Skeletal muscle satellite cell (primary cell): ENCODE measurements at regions not wholly inside any gene's neighbourhood (a gene's known extent, or its start where the extent isn't known, plus 50 kb on each side); places are given as distances from the start of the nearest gene placed in this dataset.

Experiments
- H3K27me3 ChIP-seq: 2 replicates; pipeline ENCODE4 v1.7.0; 2013; ENCODE audit warnings: low read length; ENCODE audit not compliant: control insufficient read depth, insufficient read depth
- H3K36me3 ChIP-seq: 2 replicates; pipeline ENCODE4 v1.7.0; 2013; ENCODE audit warnings: mild to moderate bottlenecking, control low read depth, low read length; ENCODE audit not compliant: insufficient read depth
- H3K4me1 ChIP-seq: 2 replicates; pipeline ENCODE4 v1.7.0; 2013; ENCODE audit warnings: low read length; ENCODE audit not compliant: control insufficient read depth, insufficient read depth
- H3K4me2 ChIP-seq: 2 replicates; pipeline ENCODE4 v1.7.0; 2013; ENCODE audit warnings: mild to moderate bottlenecking, low read length
- H3K4me3 ChIP-seq: 2 replicates; pipeline ENCODE4 v1.7.0; 2013; ENCODE audit warnings: low read length
- H3K9ac ChIP-seq: 2 replicates; pipeline ENCODE4 v1.7.0; 2013; ENCODE audit warnings: mild to moderate bottlenecking, low read depth, low read length, moderate library complexity
- H3K9me3 ChIP-seq: replicated peaks from 2 replicates; pipeline ENCODE4 v1.7.0; 2013; ENCODE audit warnings: mild to moderate bottlenecking, control low read depth, low read length

DNA sequence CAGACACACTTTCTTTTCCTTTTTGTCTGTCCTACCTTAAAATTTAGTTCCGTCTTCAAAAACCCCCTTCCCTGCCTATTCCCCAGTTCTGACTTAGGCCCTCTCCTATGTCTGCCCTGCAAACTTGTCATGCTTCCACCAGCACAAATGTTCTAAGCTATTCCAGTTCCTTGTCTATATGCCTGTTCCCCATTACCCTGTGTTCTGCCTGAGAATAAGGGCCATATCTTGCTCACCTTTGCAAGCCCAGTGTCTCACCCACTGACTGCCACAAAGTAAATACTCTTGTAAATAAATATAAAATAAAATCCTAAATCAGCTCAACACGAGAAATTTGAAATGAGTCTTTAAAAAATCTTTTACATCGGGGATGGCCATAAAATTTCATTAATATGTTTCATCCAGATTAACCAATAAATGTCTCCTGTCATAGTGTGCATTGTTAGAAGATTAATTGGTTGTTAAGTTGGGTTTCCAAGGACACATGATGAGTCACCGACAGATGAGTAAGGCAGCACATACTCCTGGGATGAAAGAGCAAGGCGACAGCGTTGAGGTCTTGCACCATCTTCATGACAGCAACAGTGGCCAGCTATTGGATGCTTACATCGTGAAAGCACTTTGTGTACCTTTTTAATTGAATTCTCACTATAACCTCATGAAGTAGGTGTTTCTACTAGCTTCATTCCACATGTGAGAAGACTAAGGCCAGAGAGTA lies 92.6 kb upstream of the NGF start:
- H3K9ac ChIP-seq: peak overlapping the region; percentile 22
- H3K9me3 ChIP-seq: no peaks in the 10 kb centered on the region
- peaks cover 50% of the 10 kb centered on the region for H3K4me1 ChIP-seq
- no peak overlapping the region for H3K4me3 ChIP-seq
- no peaks in the 10 kb centered on the region for H3K27me3 ChIP-seq
- H3K36me3 ChIP-seq: no peaks in the 10 kb centered on the region
- peak overlapping the region; percentile 6 for H3K4me2 ChIP-seq

DNA sequence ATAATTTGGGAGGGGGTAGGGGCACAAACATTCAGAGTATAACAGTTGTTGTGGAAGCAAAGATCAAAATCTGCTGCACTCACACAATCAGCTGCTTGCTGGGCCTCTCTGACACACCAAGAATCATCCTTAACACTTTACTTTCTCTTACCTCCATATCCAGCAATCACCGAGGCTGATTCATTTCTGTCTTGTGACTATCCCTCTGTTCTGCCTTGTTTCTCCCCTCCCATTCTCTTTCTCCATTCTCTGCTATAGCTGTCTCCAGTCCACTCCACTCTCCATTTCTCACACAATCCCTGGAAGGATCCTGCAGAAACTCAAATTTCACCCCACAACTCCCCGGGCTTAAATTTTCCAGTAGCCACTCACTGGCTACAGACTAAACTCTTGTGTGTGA lies 91.8 kb upstream of the NGF start:
- Histone ChIP-seq H3K9me3 (no peaks in the 10 kb centered on the region), H3K4me1 (peaks cover 50% of the 10 kb centered on the region), H3K36me3 (no peaks in the 10 kb centered on the region), H3K27me3 (no peaks in the 10 kb centered on the region), H3K9ac (peak overlapping the region; percentile 22), H3K4me3 (no peak overlapping the region), H3K4me2 (no peak overlapping the region)

DNA sequence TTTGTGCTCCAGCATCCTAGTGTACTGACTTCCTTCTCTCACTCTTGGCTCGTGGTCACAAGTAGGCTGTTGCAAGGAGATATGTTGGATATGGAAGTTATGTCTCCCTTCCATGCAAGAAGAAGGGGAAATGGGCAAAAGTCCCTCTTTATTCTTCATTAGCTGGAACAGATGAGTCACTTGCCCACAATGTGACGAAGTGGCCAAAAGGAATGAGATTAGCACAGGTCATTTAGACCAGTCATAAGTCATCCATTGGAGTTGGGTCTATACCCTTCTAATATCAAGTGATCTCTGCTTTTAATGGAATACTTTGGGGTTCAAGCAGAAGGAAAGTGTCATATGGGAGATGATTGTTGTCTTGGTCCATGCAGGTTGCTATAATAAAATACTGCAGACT lies 91.2 kb upstream of the NGF start:
- Histone ChIP-seq H3K9me3 (no peaks in the 10 kb centered on the region), H3K36me3 (no peaks in the 10 kb centered on the region), H3K4me2 (no peak overlapping the region), H3K4me3 (no peak overlapping the region), H3K27me3 (no peaks in the 10 kb centered on the region), H3K4me1 (peaks cover 50% of the 10 kb centered on the region), H3K9ac (no peak overlapping the region)

DNA sequence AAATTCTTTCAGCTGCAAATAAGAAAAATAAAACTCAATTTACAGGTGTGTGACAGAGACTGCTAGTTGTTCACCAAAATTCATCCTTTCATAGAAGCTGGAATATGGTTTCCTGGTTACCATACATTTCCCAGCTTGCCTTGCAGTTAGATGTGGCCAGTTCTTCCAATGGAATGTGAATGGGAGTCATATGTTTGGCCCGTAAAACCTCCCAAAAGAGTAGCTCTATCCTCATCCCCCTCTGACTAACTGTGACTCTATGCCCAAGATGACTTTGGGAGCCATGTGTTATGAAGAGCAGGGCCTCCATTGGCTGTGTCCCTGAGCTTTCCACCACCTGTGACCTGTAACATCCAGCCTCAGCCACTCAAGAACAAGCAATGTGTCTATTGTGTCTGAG lies 90.6 kb upstream of the NGF start:
- no peaks in the 10 kb centered on the region for H3K36me3 ChIP-seq
- no peak overlapping the region for H3K4me2 ChIP-seq
- no peak overlapping the region for H3K9ac ChIP-seq
- no peak overlapping the region for H3K4me3 ChIP-seq
- H3K9me3 ChIP-seq: no peaks in the 10 kb centered on the region
- no peaks in the 10 kb centered on the region for H3K27me3 ChIP-seq
- H3K4me1 ChIP-seq: peaks cover 50% of the 10 kb centered on the region

DNA sequence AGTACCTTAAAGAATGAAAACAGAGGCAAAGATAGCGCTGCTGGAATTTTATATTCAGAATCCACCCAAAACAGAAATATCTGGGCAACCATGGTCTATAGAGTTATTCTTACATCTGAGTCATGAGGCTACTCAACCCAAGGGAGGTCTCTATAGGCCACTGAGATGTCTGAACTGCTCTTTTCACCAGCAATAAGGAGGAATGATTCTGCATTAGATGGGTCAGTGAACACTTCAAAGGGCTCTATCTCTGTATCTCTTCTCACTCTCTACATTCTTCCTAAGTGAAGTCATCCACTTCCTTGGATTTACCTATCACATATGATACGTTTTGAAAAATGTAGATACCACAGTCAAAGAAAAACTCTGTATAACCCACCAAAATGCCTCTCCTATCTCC lies 90.2 kb upstream of the NGF start:
- H3K4me3 ChIP-seq: no peak overlapping the region
- no peaks in the 10 kb centered on the region for H3K36me3 ChIP-seq
- no peaks in the 10 kb centered on the region for H3K9me3 ChIP-seq
- H3K27me3 ChIP-seq: no peaks in the 10 kb centered on the region
- H3K4me1 ChIP-seq: peaks cover 50% of the 10 kb centered on the region
- no peak overlapping the region for H3K9ac ChIP-seq
- no peak overlapping the region for H3K4me2 ChIP-seq

DNA sequence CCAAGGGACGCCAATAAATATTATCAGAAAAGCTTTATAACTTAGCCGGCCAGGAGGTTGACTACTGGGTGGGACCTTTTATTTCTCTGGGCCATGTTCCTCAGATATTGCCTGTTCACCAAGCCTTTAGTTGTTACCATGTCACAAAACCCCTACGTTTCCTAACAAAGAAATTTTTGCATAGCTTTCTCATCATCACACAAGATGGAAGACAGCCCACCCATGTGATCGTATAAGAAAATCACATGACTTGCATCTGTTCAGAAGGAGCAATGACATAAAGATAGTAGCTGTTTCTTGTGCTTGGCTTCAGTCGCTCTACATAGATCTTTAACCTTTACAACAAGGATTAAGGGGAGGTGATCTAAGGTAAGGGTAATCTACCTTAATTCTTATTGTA lies 88.9 kb upstream of the NGF start:
- H3K9me3 ChIP-seq: no peaks in the 10 kb centered on the region
- no peak overlapping the region for H3K4me2 ChIP-seq
- no peak overlapping the region for H3K4me3 ChIP-seq
- H3K36me3 ChIP-seq: no peaks in the 10 kb centered on the region
- peaks cover 46% of the 10 kb centered on the region for H3K4me1 ChIP-seq
- no peaks in the 10 kb centered on the region for H3K27me3 ChIP-seq
- peak overlapping the region; percentile 24 for H3K9ac ChIP-seq

DNA sequence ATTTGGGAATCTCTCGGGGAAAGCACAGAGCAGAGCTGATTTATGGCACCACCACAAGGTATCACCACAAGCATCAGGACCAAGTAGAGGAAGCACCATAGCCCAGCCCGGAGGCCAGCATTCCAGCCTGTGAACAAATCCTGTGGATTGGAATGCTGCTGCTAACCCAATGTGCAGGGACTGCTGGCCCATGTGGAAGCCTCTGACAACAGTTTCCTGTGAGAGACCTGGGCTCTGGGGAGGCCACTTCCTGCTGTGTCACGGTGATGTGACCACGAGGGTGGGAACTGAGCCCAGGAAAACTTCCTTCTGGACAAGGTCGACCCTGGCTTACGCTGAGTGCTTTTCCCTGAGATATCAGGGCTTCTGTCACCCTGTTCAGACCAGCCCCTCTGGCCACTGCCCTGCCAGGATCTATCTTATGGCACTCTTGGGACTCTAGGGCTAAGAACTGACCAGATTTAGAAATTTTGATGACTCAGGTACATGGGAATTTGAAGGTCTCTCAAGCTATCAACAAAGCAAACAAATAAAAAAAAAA lies 88.3 kb upstream of the NGF start:
- peak overlapping the region; percentile 27 for H3K4me2 ChIP-seq
- no peaks in the 10 kb centered on the region for H3K9me3 ChIP-seq
- H3K4me1 ChIP-seq: peaks cover 44% of the 10 kb centered on the region
- peak overlapping the region; percentile 24 for H3K9ac ChIP-seq
- H3K4me3 ChIP-seq: peak overlapping the region; percentile 8
- no peaks in the 10 kb centered on the region for H3K36me3 ChIP-seq
- no peaks in the 10 kb centered on the region for H3K27me3 ChIP-seq

DNA sequence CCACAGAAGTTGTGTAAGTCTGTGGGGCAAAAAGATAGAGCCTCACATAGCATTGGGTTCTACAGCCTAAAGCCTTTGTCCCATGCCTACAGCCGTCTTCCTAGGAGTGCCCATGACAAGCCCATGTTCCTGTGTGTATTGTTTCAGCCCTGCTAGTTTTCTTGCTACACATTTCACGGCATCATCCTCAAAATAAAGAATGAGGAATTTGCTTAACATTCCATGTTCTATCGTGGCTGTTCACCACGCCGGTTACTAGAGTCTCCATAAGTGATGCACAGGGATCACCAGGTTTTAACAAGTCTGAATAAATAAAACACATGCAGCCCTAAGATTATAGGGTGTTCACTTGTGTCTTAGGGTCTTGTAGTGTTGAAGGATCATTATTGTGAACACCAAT lies 87.4 kb upstream of the NGF start:
- H3K4me1 ChIP-seq: peaks cover 37% of the 10 kb centered on the region

DNA sequence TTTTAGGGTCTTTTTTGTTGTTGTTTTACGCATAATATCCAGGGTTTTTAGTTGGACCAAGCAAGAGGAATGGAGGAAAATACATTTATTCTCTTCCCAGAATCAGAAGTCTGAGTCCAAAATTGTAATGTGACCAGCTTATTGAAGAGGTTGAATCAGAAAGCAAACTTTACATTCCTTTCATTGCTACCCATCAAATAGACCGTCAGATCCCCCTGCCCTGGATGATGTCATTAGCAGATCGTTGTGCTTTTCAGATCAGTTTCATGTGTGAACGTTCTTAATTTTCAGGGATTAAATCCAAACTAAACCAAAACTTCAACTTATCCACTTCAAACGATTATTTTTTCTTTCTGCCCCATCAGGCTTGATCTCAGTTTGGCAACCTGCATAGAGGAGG lies 85.7 kb upstream of the NGF start:
- Histone ChIP-seq H3K27me3 (no peaks in the 10 kb centered on the region), H3K36me3 (no peaks in the 10 kb centered on the region), H3K4me3 (no peak overlapping the region), H3K9ac (no peak overlapping the region), H3K4me2 (no peak overlapping the region), H3K4me1 (peaks cover 20% of the 10 kb centered on the region), H3K9me3 (no peaks in the 10 kb centered on the region)

More for the DNA sequence above, 87.4 kb upstream of the NGF start:
- no peaks in the 10 kb centered on the region for H3K36me3 ChIP-seq
- no peak overlapping the region for H3K9ac ChIP-seq
- H3K27me3 ChIP-seq: no peaks in the 10 kb centered on the region
- H3K9me3 ChIP-seq: no peaks in the 10 kb centered on the region
- no peak overlapping the region for H3K4me3 ChIP-seq
- no peak overlapping the region for H3K4me2 ChIP-seq

DNA sequence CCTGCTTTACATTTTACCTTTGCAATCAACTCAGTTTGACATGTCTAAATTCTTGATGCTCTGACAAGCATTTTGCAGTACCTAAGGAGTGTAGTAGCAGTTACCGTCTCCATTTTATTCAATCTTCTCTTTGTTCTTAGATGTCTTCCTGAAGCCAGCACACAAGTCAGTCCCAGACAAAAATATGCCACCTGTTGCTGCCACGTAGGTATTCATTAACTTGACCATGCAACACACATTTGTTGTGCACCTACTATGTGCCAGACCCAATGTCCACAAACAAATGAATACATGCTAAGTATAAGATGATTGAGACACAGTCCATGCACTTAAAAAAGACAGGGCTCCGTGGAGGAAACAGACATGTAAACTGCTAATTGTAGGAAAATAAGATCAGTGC lies 81.5 kb upstream of the NGF start:
- H3K9me3 ChIP-seq: no peaks in the 10 kb centered on the region
- H3K36me3 ChIP-seq: no peaks in the 10 kb centered on the region
- H3K4me2 ChIP-seq: no peak overlapping the region
- no peaks in the 10 kb centered on the region for H3K27me3 ChIP-seq
- no peak overlapping the region for H3K9ac ChIP-seq
- H3K4me1 ChIP-seq: no peaks in the 10 kb centered on the region
- H3K4me3 ChIP-seq: no peak overlapping the region

DNA sequence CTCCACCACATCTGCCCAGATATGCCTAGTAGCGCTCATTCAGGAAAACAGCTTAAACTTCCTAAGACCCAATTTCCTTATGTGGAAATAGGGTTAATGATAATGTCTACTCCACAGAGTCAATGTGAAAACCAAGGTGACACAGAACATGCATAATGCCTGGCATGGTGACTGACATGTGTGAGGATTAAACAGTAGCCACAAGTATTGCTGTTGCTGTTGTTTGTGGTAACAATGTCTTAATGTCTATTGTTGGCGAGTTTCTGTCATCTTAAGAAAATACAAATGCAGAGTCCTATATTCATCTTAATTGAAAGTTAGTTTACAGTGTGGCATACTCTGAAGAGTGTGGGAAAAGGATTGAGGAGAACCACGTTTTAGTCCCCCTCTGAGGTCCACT lies 75.6 kb upstream of the NGF start:
- Histone ChIP-seq H3K4me1 (peaks cover 18% of the 10 kb centered on the region), H3K36me3 (no peaks in the 10 kb centered on the region), H3K4me2 (no peak overlapping the region), H3K9me3 (no peaks in the 10 kb centered on the region), H3K27me3 (no peaks in the 10 kb centered on the region), H3K9ac (no peak overlapping the region), H3K4me3 (no peak overlapping the region)

DNA sequence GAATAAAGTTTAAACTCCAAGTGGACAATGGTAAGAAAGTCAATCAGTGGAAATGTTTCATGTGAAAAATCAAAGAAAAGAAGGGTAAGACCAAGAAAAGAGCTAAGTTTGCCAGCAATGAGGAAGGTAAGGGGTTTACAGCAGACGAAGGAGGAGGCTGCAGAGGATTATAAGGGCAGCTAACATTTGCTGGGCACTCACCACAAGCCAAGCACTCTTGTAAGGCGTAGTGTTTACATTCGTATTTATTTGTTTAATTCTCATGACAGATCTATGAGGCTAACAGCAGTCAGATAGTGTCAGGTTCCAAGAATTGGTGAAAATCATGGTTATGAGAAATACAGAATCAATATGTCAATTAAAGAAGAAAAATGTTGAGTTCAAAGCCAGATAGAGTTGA lies 75.2 kb upstream of the NGF start:
- Histone ChIP-seq H3K36me3 (no peaks in the 10 kb centered on the region), H3K27me3 (no peaks in the 10 kb centered on the region)

More for the DNA sequence above, 75.2 kb upstream of the NGF start:
- Histone ChIP-seq H3K9me3 (no peaks in the 10 kb centered on the region), H3K4me2 (no peak overlapping the region), H3K4me1 (peaks cover 20% of the 10 kb centered on the region), H3K9ac (no peak overlapping the region), H3K4me3 (no peak overlapping the region)
